GM23338 (cell line): ENCODE measurements at regions not wholly inside any gene's neighbourhood (a gene's known extent, or its start where the extent isn't known, plus 50 kb on each side); places are given as distances from the start of the nearest gene placed in this dataset.

Source experiments
- ATAC-seq: fragments of 200-7000 bp; cut with Tn5 transposase; 3 replicates; pipeline ENCODE4 v1.9.1; 2020
- DNase-seq: peaks from one replicate; pipeline ENCODE4 v3.0.0-alpha.2; 2015; ENCODE audit warnings: low spot score
- H2AFZ ChIP-seq: fragments of 200-600 bp; sonication (generic); 2 replicates; pipeline ENCODE4 v1.8.0; 2016; ENCODE audit warnings: antibody characterized with exemption, mild to moderate bottlenecking, moderate library complexity
- H3F3A ChIP-seq: fragments of 200-600 bp; sonication (generic); replicated peaks from 2 replicates; pipeline ENCODE4 v1.8.0; 2017; ENCODE audit warnings: antibody characterized with exemption, mixed run types, low read depth
- H3K27ac ChIP-seq: fragments of 200-600 bp; sonication (generic); 2 replicates; pipeline ENCODE4 v1.6.1; 2016; ENCODE audit warnings: low read depth
- H3K27me3 ChIP-seq: fragments of 200-600 bp; sonication (generic); 2 replicates; pipeline ENCODE4 v1.8.0; 2016; ENCODE audit warnings: mild to moderate bottlenecking, mixed run types, moderate library complexity; ENCODE audit not compliant: insufficient read depth
- H3K36me3 ChIP-seq: fragments of 200-600 bp; sonication (generic); 2 replicates; pipeline ENCODE4 v1.8.0; 2016; ENCODE audit warnings: mild to moderate bottlenecking; ENCODE audit not compliant: insufficient read depth
- H3K4me1 ChIP-seq: fragments of 200-600 bp; sonication (generic); 2 replicates; pipeline ENCODE4 v1.8.0; 2016; ENCODE audit warnings: mild to moderate bottlenecking, moderate library complexity; ENCODE audit not compliant: insufficient read depth
- H3K4me2 ChIP-seq: fragments of 200-600 bp; sonication (generic); 2 replicates; pipeline ENCODE4 v1.7.1; 2017; ENCODE audit warnings: mixed run types
- H3K4me3 ChIP-seq: fragments of 200-600 bp; sonication (generic); 2 replicates; pipeline ENCODE4 v1.6.1; 2016; ENCODE audit warnings: mixed run types
- H3K79me2 ChIP-seq: fragments of 200-600 bp; sonication (generic); replicated peaks from 2 replicates; pipeline ENCODE4 v1.8.0; 2017; ENCODE audit warnings: mild to moderate bottlenecking; ENCODE audit not compliant: insufficient read depth
- H3K9me2 ChIP-seq: fragments of 200-600 bp; sonication (generic); 2 replicates; pipeline ENCODE4 v1.8.0; 2017; ENCODE audit not compliant: insufficient read depth
- H4K20me1 ChIP-seq: fragments of 200-600 bp; sonication (generic); replicated peaks from 2 replicates; pipeline ENCODE4 v1.8.0; 2017; ENCODE audit warnings: mild to moderate bottlenecking; ENCODE audit not compliant: insufficient read depth
- H3K27ac Mint-ChIP-seq: 2 replicates; pipeline ENCODE4 v1.8.0; 2020; ENCODE audit warnings: inconsistent platforms, mild to moderate bottlenecking, moderate library complexity, mixed read lengths
- H3K27me3 Mint-ChIP-seq: 3 replicates; pipeline ENCODE4 v1.8.0; 2022; ENCODE audit warnings: low read depth, mild to moderate bottlenecking, moderate library complexity, mixed read lengths, inconsistent platforms; ENCODE audit not compliant: insufficient read depth, poor library complexity
- H3K36me3 Mint-ChIP-seq: 3 replicates; pipeline ENCODE4 v1.8.0; 2021; ENCODE audit warnings: low read depth, mild to moderate bottlenecking, inconsistent platforms, moderate library complexity, mixed read lengths
- H3K4me1 Mint-ChIP-seq: 3 replicates; pipeline ENCODE4 v1.8.0; 2020; ENCODE audit warnings: mild to moderate bottlenecking, inconsistent platforms, mixed read lengths
- H3K4me3 Mint-ChIP-seq: 3 replicates; pipeline ENCODE4 v1.8.0; 2021; ENCODE audit warnings: moderate library complexity, mild to moderate bottlenecking, inconsistent platforms, mixed read lengths
- H3K9me3 Mint-ChIP-seq: 3 replicates; pipeline ENCODE4 v1.8.0; 2020; ENCODE audit warnings: moderate library complexity, mild to moderate bottlenecking, inconsistent platforms, mixed read lengths
- CREB1 ChIP-seq: fragments of 250-450 bp; sonication (Bioruptor Pico); IDR thresholded peaks from 2 replicates; pipeline ENCODE4 v1.5.0; 2020; ENCODE audit warnings: low read depth, mild to moderate bottlenecking, moderate library complexity
- CTCF ChIP-seq, 2 experiments: fragments of 200-600 bp in 1 of 2; sonication (generic) in 1 of 2; conservative IDR thresholded peaks; 2 replicates each; pipeline versions ENCODE4 v1.5.1 to v1.6.1; 2016 to 2017; ENCODE audit warnings: antibody characterized with exemption in 2 of 2, low read depth in 2 of 2, mild to moderate bottlenecking in 2 of 2, moderate library complexity in 1 of 2
- ETS1 ChIP-seq: IDR thresholded peaks from 2 replicates; pipeline ENCODE4 v1.6.1; 2016; ENCODE audit warnings: antibody characterized with exemption
- EZH2phosphoT487 ChIP-seq: fragments of 200-600 bp; sonication (generic); IDR thresholded peaks from one replicate; pipeline ENCODE4 v1.8.1; 2018; ENCODE audit warnings: antibody characterized with exemption; ENCODE audit not compliant: unreplicated experiment
- JUNB ChIP-seq: IDR thresholded peaks from one replicate; pipeline ENCODE4 v1.6.1; 2016; ENCODE audit warnings: antibody characterized with exemption; ENCODE audit not compliant: unreplicated experiment
- NANOG ChIP-seq: IDR thresholded peaks from 2 replicates; pipeline ENCODE4 v1.6.1; 2016; ENCODE audit warnings: antibody characterized with exemption, borderline replicate concordance
- POLR2AphosphoS5 ChIP-seq: IDR thresholded peaks from 2 replicates; pipeline ENCODE4 v1.6.1; 2016; ENCODE audit warnings: antibody characterized with exemption, low read depth
- STAT1 ChIP-seq: IDR thresholded peaks from one replicate; pipeline ENCODE4 v1.6.1; 2016; ENCODE audit warnings: antibody characterized with exemption; ENCODE audit not compliant: unreplicated experiment

GRCh38 chr6:44004625-44005506 is 122.4 kb downstream of the MRPL14 start:
- ATAC-seq (no peak), DNase-seq (no peak)
- Mint-ChIP-seq H3K4me1 (peaks cover 70% of the 10 kb centered on the region), H3K27me3 (peaks cover 26% of the 10 kb centered on the region), H3K4me3 (no peak overlapping the region), H3K9me3 (no peaks in the 10 kb centered on the region; the same call in 1 of the 3 replicates), H3K36me3 (no peaks in the 10 kb centered on the region; the same call in 2 of the 3 replicates), H3K27ac (no peak overlapping the region)
- no peak overlapping the region for H2AFZ ChIP-seq
- no peaks in the 10 kb centered on the region for H3K36me3 ChIP-seq
- TF ChIP-seq JUNB (no peak), POLR2AphosphoS5 (no peak), NANOG (no peak), STAT1 (no peak), CREB1 (no peak), EZH2phosphoT487 (no peak), ETS1 (no peak), CTCF (conservative IDR thresholded peaks at IDR 0.05; ENCODE audit: low read depth in 2 of 2) (peak; percentile 17 to 34; a peak in 3 of 4 replicates)
- peaks cover 30% of the 10 kb centered on the region for H3K27me3 ChIP-seq
- H3K4me2 ChIP-seq, result peak overlapping the region; percentile 60
- H3K79me2 ChIP-seq, result no peaks in the 10 kb centered on the region
- peaks cover 53% of the 10 kb centered on the region for H3K4me1 ChIP-seq
- no peaks in the 10 kb centered on the region for H3K9me2 ChIP-seq
- no peak overlapping the region for H3K4me3 ChIP-seq
- no peaks in the 10 kb centered on the region for H4K20me1 ChIP-seq
- peaks cover 15% of the 10 kb centered on the region for H3F3A ChIP-seq
- H3K27ac ChIP-seq, result no peak overlapping the region

- peaks cover 29% of the 10 kb centered on the region for H3K27me3 Mint-ChIP-seq
- Histone ChIP-seq H3K27ac (no peak overlapping the region), H3K27me3 (peaks cover 30% of the 10 kb centered on the region), H3K36me3 (no peaks in the 10 kb centered on the region), H3K79me2 (no peaks in the 10 kb centered on the region), H3K4me3 (no peak overlapping the region), H3K9me2 (no peaks in the 10 kb centered on the region), H3K4me2 (peak overlapping the region; percentile 86; the same call in 1 of the 2 replicates), H4K20me1 (no peaks in the 10 kb centered on the region), H3F3A (peaks cover 15% of the 10 kb centered on the region), H2AFZ (peak overlapping the region; percentile 3; the same call in 1 of the 2 replicates), H3K4me1 (peaks cover 56% of the 10 kb centered on the region)
- no peak for TF ChIP-seq CTCF (conservative IDR thresholded peaks at IDR 0.05; ENCODE audit: low read depth in 2 of 2)
- peaks cover 70% of the 10 kb centered on the region for H3K4me1 Mint-ChIP-seq
- DNase-seq (no peak), ATAC-seq (no peak)
- peaks cover 4% of the 10 kb centered on the region for H3K9me3 Mint-ChIP-seq
- peak overlapping the region; percentile 30; the same call in 2 of the 3 replicates for H3K4me3 Mint-ChIP-seq
- H3K36me3 Mint-ChIP-seq, result no peaks in the 10 kb centered on the region; the same call in 2 of the 3 replicates
- H3K27ac Mint-ChIP-seq, result no peak overlapping the region
Observed at GRCh38 chr6:44004136-44004535, 123.1 kb downstream of the MRPL14 start.
